Left ventricle myocardium superior (tissue), 1 donor: ENCODE measurements at regions not wholly inside any gene's neighbourhood (a gene's known extent, or its start where the extent isn't known, plus 50 kb on each side); places are given as distances from the start of the nearest gene placed in this dataset.
"Not testable (repeated sequence)": the region's sequence is repeated elsewhere in the genome, so short reads cannot be mapped to it uniquely, and the experiment has no call there.

Experiments used
- ATAC-seq: fragments of 200-7000 bp; cut with Tn5 transposase; one replicate; pipeline ENCODE4 v1.9.1; 2020; ENCODE audit warnings: mild to moderate bottlenecking, moderate library complexity
- DNase-seq: peaks from one replicate; pipeline ENCODE4 v3.0.0-alpha.2; 2020
- intact Hi-C: fragments of 100-400 bp; cut with micrococcal nuclease; formaldehyde crosslinking; loops from one replicate; pipeline ENCODE4 v1.11.0; 2022
- donor health status: DM: no; HTN: yes; CAD: no; lungs with severe emphysema.

DNA sequence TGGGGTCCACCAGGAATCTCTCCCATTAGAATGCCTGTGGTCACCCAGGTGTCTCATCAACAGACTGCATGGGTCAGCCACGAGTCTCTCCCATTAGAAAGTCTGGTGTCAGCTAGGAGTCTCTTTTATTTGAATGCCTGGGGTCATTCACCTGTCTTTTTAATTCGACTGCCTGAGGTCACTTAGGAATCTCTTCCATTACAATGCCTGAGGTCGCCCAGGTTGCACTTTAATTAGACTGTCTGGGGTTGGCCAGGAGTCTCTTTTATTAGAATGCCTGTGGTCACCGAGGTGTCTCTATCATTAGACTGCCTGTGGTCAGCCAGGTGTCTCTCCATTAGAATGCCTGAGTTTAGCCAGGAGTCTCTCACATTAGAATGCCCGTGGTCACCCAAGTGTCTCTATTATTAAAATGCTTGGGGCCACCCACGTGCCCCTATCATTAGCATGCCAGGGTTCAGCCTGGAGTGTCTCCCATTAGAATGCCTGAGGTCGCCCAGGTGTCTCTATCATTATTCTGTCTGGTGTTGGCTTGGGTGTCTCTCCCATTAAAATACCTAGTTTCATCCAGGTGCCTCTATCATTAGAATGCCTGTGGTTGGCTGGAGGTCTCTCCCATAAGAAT, 1474.3 kb downstream of the UQCRFS1 start:
- intact Hi-C loops: no loop called here
- ATAC-seq (no peak), DNase-seq (no peak)

DNA sequence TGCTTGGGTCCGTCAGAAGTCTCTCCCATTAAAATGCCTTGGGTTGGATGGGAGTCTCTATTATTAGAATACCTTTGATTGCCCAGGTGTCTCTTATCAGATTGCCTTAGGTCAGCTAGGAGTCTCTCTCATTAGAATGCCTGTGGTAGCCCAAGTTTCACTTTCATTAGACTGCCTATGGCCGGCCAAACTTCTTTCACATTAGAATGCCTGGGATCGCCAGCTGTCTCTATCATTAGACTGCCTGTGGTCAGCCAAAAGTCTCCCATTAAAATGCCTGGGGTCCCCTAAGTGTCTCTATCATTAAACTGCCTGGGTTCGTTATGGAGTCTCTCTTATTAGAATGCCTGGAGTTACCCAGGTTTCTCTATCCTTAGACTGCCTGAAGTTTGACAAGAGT, 1476.7 kb downstream of the UQCRFS1 start:
- intact Hi-C loops: no loop called here
- DNase-seq (no peak), ATAC-seq (no peak)

DNA sequence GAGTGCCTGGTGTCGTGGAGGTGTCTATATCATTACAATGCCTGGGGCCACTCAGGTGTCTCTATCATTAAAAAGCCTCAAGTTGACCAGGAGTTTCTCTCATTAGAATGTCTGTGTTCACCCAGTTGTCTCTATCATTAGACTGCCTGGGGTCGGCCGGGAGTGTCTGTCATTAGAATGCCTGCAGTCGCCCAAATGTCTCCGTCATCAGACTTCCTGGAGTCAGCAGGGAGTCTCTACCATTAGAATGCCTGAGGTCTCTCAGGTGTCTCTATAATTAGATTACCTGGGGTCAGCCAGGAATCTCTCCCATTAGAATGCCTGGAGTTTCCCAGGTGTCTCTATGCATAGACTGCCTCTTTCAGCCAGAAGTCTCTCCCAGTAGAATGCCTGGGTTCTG, 1477.6 kb downstream of the UQCRFS1 start:
- DNase-seq (no peak), ATAC-seq (no peak)
- intact Hi-C loops: no loop called here

DNA sequence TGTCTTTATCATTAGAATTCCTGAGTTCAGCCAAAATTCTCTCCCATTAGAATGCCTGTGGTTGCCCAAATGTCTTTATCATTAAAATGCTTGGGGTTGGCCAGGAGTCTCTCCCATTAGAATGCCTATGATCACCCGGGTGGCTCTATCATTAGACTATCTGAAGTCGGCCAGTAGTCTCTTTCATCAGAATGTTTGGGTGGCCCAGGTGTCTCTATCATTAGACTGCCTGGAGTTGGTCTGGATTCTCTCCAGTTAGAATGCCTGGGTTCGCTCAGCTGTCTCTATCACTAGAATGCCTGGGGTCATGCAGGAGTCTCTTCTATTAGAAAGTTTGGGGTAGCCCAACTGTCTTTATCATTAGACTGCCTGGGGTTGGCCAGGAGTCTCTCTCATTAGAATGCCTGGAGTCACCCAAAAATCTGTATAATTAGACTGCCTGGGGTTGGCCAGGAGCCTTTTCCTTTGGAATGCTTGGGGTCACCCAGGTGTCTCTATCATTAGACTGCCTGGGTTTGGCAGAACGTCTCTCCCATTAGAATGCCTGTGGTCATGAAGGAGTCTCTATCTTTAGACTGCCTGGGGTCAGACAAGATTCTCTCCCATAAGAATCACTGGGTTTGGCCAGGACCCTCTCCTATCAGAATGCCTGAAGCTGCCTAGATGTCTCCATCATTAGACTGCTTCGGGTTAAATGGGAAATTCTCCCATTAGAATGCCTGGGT, 1478.3 kb downstream of the UQCRFS1 start:
- intact Hi-C loops: no loop called here
- no peak for DNase-seq
- no peak for ATAC-seq

DNA sequence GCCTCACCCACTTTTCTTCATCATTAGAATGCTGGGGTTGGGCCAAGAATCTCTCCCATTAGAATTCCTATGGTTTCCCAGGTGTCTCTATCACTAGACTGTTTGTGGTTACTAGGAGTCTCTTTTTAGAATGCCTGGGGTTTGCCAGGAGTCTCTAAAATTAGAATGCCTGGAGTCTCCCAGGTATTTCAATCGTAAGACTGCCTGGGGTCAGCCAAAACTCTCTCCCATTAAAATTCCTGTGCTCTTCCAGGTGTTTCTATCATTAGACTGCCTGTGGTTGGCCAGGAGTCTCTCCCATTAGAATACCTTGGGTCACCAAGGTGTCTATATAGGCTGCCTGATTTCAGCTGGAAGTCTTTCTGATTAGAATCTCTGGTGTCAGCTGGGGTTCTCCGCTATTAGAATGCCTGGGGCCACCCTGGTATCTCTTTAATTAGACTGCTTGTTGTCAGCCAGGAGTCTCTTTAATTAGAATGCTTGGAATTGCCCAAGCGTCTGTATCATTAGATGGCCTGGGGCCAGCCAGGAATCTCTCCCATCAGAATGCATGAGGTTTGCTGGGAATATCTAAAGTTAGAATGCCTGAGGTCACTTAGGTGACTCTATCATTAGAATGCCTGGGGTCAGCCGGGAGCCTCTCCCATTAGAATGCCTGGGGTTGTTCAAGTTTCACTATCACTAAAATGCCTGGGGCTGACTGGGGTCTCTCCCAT, 1479.2 kb downstream of the UQCRFS1 start:
- intact Hi-C loops: no loop called here
- ATAC-seq (peak; percentile 93), DNase-seq (no peak)

DNA sequence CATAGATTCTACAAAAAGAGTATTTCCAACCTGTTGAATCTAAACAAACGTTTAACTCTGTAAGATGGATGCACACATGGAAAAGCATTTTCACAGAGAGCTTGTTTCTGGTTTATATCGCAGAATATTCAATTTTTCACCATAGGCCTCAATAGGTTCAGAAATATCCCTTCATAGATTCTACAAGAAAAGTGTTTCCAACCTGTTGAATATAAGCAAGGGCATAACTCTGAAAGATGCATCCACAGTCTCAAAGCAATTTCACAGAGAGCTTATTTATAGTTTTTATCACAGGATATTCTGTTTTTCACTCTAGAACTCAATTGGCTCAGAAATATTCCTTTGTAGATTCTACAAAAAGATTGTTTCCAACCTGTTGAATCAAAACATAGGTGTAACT, 1483.6 kb downstream of the UQCRFS1 start:
- no peak for ATAC-seq
- intact Hi-C loops: no loop called here
- no peak for DNase-seq

DNA sequence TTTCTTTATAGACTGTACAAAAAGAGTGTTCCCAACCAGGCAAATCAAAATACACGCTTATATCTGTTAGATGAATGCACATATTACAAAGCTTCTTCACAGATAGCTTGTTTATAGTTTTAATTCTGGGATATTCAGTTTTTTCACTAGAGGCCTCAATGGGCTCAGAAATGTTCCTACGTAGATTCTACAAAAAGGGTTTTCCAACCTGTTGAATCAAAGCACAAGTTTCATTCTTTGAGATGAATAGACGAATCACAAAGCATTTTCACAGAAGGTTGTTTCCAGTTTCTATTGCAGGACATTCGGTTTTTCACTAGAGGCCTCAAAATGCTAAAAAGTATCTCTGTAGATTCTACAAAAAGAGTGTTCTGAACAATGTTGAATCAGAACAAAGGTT, 1490.3 kb downstream of the UQCRFS1 start:
- intact Hi-C loops: no loop called here
- ATAC-seq (no peak), DNase-seq (no peak)

DNA sequence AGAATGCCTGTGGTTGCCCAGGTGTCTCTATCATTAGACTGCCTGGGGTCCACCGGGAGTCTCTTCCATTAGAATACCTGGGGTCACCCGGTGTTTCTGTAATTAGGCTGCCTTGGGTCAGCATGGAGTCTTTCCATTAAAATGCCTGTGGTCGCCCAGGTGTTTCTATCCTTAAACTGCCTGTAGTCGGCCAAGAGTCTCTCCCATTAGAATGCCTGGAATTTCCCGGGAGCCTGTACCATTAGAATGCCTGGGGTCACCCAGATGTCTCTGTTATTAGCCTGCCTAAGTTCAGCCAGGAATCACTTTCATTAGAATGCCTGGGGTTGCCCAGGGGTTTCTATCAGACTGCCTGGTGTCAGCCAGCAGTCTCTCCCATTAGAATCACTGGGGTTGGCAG, 1492.8 kb downstream of the UQCRFS1 start:
- intact Hi-C loops: no loop called here
- ATAC-seq: no peak
- no peak for DNase-seq

DNA sequence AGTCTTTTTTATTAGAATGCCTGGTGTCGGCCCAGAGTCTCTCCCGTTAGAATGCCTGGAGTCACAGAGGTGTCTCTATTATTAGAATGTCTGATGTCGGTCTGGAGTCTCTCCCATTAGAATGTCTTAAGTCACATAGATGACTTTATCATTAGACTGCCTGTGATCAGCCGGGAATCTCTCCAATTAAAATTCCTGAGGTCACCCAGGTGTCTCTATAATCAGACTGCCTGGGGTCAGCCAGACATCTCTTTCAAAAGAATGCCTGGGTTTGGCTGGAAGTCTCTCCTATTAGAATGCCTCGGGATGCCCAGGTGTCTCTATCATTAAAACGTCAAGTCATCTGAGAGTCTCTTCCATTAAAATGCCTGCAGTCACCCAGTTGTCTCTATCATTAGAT, 1493.9 kb downstream of the UQCRFS1 start:
- no peak for ATAC-seq
- DNase-seq: no peak
- intact Hi-C loops: no loop called here

DNA sequence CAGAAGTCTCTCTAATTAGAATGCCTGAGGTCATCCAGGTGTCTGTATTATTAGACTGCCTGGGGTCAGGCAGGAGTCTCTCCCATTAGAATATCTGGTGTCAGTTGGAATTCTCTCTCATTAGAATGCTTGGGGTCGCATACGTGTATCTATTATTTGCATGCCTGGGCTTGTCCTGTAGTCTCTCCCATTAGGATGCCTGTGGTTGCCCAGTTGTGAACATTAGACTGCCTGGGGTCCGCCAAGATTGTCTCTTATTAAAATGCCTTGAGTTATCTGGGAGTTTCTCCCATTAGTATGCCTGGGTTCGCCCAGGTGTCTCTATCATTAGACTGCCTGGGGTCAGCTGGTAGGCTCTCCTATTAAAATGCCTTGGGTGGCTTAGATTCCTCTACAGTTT, 1494.7 kb downstream of the UQCRFS1 start:
- intact Hi-C loops: no loop called here
- no peak for DNase-seq
- no peak for ATAC-seq

DNA sequence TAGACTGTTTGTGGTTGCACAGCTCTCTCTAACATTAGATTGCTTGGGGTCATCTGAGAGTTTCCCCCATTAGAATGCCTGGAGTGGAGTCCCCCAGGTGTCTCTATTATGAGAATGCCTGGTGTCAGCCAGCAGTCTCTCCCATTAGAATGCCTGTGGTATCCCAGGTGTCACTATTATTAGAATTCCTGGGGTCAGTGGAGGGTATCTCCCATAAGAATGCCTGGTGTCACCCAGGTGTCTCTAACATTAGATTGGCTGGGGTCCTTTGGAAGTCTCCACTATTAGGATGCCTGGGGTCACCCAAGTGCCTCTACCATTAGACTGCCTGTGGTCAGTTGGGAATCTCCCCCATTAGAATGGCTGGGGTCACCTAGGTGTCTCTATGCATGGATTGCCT, 1495.1 kb downstream of the UQCRFS1 start:
- DNase-seq (no peak), ATAC-seq (no peak)
- intact Hi-C loops: no loop called here

DNA sequence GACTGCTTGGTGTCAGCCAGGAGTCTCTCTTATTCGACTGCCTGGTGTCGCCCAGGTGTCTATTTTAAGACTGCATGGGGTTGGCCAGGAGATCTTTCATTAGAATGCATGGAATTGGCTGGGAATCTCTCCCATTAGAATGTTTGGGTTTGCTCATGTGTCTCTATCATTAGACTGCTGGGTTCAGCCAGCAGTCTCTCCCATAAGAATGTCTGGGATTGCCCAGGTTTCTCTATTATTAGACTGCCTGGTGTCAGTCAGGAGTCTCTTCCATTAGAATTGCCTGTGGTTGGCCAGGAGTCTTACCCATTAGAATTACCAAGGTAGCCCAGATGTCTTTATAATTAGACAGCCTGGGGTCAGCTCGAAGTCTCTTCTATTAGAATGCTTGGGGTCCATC, 1496.0 kb downstream of the UQCRFS1 start:
- intact Hi-C loops: no loop called here
- ATAC-seq: peak; percentile 38
- DNase-seq: no peak

DNA sequence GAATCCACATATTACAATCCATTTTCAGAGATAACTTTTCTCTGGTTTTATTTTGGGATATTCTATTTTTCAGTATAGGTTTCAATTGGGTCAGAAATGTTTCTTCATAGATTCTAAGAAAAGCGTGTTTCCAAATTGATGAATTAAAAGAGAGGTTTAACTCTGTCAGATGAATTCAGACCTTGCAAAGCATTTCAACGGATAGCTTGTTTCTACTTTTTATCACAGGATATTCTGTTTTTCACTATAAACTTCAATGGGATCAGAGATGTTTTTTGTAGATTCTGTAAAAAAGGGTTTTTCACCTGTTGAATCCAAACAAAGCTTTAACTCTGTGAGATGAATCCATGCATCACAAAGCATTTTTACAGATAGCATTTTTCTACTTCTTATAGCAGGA, 1498.1 kb downstream of the UQCRFS1 start:
- ATAC-seq (no peak), DNase-seq (no peak)
- intact Hi-C loops: no loop called here

DNA sequence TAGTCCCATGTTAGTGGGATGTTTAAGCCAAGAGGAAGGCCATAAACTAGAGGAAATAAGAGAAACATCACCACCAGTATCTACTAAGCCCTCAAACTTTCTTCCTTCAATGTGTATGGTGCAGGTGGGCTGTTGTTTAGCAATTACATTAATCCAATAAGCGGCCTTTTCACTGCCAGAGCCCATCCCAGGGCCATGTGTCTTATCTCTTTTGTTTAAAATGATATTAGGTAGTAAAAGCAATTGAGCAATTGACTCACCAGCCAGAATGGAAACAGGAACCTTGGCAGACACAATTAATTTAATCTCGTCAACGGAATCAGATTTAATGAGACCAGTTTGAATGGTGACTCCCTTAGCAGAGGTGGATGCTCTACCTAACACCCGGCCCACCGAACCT, 1503.5 kb downstream of the UQCRFS1 start:
- no peak for ATAC-seq
- intact Hi-C loops: no loop called here
- DNase-seq: no peak

DNA sequence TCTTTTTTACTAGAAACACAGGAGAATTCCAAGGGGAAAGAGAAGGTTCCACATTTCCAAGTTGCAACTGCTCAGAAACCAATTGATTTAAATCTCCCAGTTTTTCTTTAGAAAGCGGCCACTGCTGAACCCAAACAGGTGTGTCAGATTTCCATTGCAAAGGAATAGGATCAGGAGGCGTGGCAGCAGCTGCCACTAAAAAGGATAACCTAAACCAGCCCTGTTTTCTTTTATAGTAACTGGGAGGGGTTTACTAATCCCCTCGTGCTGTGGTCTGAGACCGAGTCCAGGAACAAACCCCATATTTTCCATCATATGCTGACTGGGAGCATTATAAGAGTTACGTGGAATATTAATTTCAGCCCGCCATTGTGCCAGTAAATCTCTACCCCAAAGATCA, 1504.0 kb downstream of the UQCRFS1 start:
- ATAC-seq, DNase-seq, intact Hi-C loops: not testable (repeated sequence)

DNA sequence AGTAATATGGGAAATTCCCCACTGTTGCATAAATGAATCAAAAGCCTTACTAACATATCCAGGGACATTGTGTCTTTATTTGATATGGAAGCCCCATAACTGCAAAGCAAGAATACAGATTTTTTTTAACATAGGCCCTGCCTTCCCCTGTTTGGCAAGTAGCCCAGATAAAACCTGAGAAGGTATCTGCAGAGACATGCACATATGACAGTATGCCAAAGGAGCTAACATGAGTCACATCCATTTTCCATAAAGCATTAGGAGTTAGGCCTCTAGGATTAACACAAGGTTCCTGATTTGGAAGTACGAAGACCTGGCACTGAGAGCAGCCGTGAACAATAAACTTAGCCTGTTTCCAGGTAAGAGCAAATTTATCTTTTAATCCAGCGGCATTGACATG, 1505.9 kb downstream of the UQCRFS1 start:
- ATAC-seq, intact Hi-C loops: not testable (repeated sequence)

DNA sequence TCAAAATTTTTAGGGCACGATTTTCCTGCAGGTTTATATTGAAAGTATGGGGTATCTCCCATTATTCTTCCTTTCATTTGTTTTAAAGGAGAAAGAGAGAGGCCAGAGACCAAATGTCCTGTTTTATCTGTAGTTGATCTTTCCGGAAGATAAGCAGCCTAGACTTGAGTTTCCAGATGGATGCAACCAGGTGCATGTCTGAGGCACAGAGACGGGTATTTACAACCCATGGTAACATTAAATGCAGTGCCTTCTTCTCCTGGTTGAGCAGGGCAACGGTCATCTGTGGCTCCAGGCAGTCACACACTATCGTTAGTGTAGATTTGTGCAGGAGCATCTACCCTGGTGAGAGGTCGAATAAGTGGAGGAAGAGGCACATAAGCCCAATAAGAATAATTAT, 1507.1 kb downstream of the UQCRFS1 start:
- no peak for ATAC-seq
- intact Hi-C loops: no loop called here
- DNase-seq: no peak

More for the DNA sequence above, 1505.9 kb downstream of the UQCRFS1 start:
- DNase-seq: not testable (repeated sequence)

DNA sequence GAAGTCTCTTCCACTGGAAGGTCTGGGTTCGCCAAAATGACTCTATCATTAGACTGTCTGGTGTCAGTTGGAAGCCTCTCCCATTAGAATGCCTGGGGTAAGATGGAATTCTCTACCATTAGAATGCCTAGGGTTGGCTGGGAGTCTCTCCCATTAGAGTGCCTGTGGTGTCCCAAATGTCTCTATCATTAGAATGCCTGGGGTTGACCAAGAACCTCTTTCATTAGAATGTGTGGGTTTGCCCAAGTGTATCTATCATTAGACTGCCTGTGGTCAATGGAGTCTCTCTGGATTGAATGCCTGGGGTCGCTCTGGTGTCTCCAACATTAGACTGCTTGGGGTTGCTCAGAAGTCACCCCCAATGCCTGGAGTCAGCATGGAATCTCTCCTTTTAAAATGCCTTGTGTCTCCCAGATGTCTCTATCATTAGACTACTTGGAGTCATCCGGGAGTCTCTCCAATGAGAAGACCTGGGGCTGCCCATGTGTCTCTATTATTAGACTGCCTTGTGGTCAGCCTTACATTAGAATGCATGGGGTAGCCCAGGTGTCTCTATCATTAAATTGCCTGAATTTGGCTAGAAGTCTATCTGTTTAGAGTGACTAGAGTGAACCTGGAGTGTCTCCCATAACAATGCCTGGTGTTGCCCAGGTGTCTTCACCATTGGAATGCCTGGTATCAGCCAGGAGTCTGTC, 1518.4 kb downstream of the UQCRFS1 start:
- no peak for ATAC-seq
- no peak for DNase-seq
- intact Hi-C loops: no loop called here

DNA sequence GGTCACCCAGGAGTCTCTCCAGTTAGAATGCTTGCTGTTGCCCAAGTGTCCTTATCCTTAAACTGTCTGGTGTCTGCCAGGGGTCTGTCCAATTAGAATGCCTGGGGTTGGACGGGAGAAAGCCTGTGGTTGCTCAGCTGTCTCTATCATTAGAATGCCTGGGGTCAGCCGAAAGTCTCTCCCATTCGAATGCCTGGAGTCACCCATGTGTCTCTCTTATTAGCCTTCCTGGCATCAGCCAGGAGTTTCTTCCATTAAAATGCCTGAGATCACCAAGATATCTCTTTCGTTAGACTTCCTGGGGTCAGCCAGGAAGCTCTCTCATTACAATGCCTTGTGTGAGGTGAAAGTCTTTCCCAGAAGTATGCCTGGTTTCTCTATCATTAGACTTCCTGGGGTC, 1521.0 kb downstream of the UQCRFS1 start:
- DNase-seq (no peak), ATAC-seq (no peak)
- intact Hi-C loops: no loop called here

DNA sequence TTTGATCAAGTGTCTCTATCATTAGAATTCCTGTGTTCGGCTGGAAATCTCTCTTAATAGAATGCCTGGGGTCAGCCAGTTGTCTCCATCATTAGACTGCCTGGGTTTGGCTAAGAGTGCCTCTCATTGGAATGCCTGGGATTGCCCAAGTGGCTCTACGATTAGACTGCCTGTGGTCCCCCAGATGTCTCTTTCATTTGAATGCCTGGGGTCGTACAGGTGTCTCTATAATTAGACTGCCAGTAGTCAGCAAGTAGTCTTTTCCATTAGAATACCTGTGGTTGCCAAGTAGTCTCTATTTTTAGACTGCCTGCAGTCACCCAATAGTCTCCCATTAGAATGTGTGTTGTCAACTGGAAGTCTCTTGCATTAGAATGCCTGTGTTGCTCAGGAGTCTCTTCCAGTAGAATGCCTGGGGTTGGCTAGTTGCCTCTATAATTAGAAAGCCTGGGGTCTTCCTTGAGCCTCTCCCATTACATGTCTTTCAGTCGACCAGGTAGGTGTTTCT, 1523.2 kb downstream of the UQCRFS1 start:
- ATAC-seq (peak; percentile 34), DNase-seq (no peak)
- intact Hi-C loops: no loop called here
